ENCODE measurements at regions not wholly inside any gene's neighbourhood (a gene's known extent, or its start where the extent isn't known, plus 50 kb on each side); places are given as distances from the start of the nearest gene placed in this dataset.

GRCh38 chr22:49604732-49605302, 222.9 kb downstream of the BRD1 start:
- DNase-seq (ENCODE audit: low spot score), result no peak

GRCh38 chr22:49603016-49603415, 224.7 kb downstream of the BRD1 start:
- DNase-seq (ENCODE audit: low spot score), result no peak

- DNase-seq (ENCODE audit: low spot score), result no peak
Observed at GRCh38 chr22:49602481-49602880, 225.2 kb downstream of the BRD1 start.

- DNase-seq (ENCODE audit: low spot score), result no peak
Observed at GRCh38 chr22:49601614-49602321, 225.9 kb downstream of the BRD1 start.

GRCh38 chr22:49600891-49601431, 226.7 kb downstream of the BRD1 start:
- DNase-seq (ENCODE audit: low spot score), result no peak

- no peak for DNase-seq (ENCODE audit: low spot score)
Observed at GRCh38 chr22:49600468-49600867, 227.2 kb downstream of the BRD1 start.

- DNase-seq (ENCODE audit: low spot score), result no peak
Observed at GRCh38 chr22:49599691-49600455, 227.8 kb downstream of the BRD1 start.

- no peak for DNase-seq (ENCODE audit: low spot score)
Observed at GRCh38 chr22:49599039-49599438, 228.6 kb downstream of the BRD1 start.

- no peak for DNase-seq (ENCODE audit: low spot score)
Observed at GRCh38 chr22:49598338-49598737, 229.3 kb downstream of the BRD1 start.

GRCh38 chr22:49597428-49598039, 230.1 kb downstream of the BRD1 start:
- no peak for DNase-seq (ENCODE audit: low spot score)

GRCh38 chr22:49595465-49596078, 232.1 kb downstream of the BRD1 start:
- DNase-seq (ENCODE audit: low spot score), result no peak

- no peak for DNase-seq (ENCODE audit: low spot score)
Observed at GRCh38 chr22:49594078-49594477, 233.6 kb downstream of the BRD1 start.

GRCh38 chr22:49593509-49593908, 234.2 kb downstream of the BRD1 start:
- no peak for DNase-seq (ENCODE audit: low spot score)

GRCh38 chr22:49592780-49593501, 234.7 kb downstream of the BRD1 start:
- no peak for DNase-seq (ENCODE audit: low spot score)

GRCh38 chr22:49590851-49591445, 236.7 kb downstream of the BRD1 start:
- no peak for DNase-seq (ENCODE audit: low spot score)

GRCh38 chr22:49590381-49590780, 237.3 kb downstream of the BRD1 start:
- no peak for DNase-seq (ENCODE audit: low spot score)

GRCh38 chr22:49589811-49590210, 237.9 kb downstream of the BRD1 start:
- no peak for DNase-seq (ENCODE audit: low spot score)

- no peak for DNase-seq (ENCODE audit: low spot score)
Observed at GRCh38 chr22:49589301-49589700, 238.4 kb downstream of the BRD1 start.

GRCh38 chr22:49588739-49589138, 238.9 kb downstream of the BRD1 start:
- no peak for DNase-seq (ENCODE audit: low spot score)

GRCh38 chr22:49587987-49588386, 239.7 kb downstream of the BRD1 start:
- DNase-seq (ENCODE audit: low spot score), result no peak

GRCh38 chr22:49587421-49587820, 240.3 kb downstream of the BRD1 start:
- DNase-seq (ENCODE audit: low spot score), result no peak
